Skeletal muscle cell (primary cell): ENCODE measurements at regions not wholly inside any gene's neighbourhood (a gene's known extent, or its start where the extent isn't known, plus 50 kb on each side); places are given as distances from the start of the nearest gene placed in this dataset.
"Not testable (repeated sequence)": the region's sequence is repeated elsewhere in the genome, so short reads cannot be mapped to it uniquely, and the experiment has no call there.

Experiments
- DNase-seq: peaks from one replicate; pipeline ENCODE4 v3.0.0-alpha.2; 2010; ENCODE audit warnings: low read depth
- H3K4me3 ChIP-seq: 2 replicates; pipeline ENCODE4 v1.5.1; 2011; ENCODE audit warnings: low read depth, mild to moderate bottlenecking, control low read depth, low read length, moderate library complexity

DNA sequence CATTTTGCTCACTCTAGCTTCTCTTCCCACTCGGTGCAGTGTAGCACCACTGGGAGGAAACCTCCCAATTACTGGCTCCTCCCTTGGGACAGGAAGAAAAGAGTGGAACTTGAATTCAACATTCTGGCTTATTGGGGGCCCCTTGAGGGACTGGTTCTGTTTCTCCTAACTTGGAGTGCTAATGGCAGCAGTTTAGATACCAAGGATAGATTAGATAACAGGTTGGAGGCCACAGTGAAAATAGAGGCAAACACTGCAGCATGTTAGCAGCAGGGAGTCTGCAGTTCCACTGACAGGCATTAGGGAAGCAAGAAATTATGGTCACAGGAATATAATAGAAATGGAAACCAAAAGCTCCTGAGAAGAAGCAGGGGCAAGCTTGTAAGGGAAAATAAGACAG, 322.0 kb downstream of the ABCC12 start:
- no peak for DNase-seq
- no peak overlapping the region for H3K4me3 ChIP-seq

DNA sequence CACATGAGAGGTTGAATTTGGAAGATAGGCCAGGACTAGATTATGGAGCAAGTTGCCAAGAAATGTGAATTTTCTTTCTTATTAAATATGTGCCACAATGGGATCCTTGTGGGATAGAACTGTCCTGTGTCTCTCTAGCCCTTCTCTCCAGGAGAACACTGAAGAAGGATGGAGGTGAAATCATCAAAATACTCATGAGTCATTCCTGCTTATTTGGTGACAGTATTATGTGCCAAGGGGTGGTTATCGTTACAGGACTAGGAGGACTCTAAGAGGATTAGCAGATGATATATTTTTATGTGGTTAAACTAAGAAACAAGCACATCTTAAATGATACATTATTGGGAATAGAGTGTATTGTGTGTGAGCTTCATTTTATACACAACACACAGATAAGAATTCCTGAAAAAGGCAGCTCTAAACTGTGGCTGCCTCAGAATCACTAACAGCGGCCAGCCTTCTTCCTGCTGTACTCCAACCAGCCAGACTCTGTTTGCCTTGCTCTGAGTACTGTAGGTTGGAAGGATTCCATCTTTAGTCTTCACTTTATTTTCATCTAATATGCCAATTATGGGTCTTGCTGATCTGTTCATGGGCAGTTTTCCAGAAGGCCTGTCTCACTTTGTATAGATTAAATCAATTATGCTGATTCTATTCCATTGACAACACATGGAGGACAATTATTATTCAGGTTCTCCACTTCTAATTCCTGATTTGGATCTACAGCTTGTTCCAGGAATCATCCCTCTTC, 325.8 kb downstream of the ABCC12 start:
- no peak overlapping the region for H3K4me3 ChIP-seq
- DNase-seq = no peak

DNA sequence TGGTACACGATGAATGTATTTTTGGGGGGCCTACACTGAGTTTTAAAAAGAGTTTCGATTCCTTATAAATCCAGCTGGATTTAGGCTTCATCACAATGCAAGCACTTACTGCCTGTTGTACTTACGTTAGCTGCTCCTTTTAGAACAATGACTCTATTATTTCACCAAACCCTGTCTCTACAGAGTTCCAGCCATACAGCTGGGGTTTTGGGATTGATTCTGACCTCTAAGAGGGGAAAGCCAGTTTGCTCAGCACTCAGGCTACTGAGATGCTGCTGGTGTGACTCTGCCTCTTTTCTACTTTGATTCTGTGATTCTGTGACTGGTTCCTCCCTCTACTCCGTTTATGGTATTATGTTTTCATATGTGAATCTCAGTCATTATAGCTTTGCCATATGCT, 329.7 kb downstream of the ABCC12 start:
- no peak for DNase-seq
- H3K4me3 ChIP-seq = no peak overlapping the region

DNA sequence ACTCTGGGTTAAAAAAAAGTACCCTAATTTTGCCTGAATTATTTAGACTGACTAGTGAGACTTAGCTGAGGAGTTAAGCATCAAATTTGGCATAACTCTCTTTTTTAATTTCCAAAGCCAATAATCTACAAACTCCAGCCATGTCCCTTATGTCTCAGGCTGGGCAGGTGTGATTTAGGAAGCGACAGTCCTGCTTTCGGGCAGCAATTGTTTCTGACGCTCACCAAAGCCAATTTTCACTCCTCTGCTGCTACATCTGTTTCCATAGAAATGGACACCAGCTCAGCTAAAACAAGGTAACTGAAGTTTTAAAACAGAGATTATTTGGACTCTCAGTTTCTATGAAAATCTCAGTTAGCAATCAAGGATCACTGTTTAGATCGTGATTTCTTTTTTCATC, 338.7 kb downstream of the ABCC12 start:
- no peak for DNase-seq
- H3K4me3 ChIP-seq = no peak overlapping the region

DNA sequence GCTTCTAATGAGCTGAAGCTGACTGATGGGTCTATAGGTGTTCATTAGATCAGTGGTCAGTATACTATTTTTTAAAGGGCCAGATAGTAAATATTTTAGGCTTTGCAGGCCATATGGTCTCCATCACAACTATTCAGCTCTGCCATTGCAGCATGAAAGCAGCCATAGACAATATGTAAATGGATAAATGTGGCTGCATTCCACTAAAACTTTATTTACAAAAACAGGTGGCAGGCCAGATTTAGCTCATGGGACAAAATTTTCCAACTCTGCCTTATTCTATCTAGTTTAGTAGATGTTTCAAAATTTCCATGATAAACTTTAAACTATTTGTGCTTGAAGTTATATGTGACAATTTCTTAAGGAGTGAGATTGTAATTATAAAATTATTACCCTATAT, 339.3 kb downstream of the ABCC12 start:
- DNase-seq = no peak
- no peak overlapping the region for H3K4me3 ChIP-seq

DNA sequence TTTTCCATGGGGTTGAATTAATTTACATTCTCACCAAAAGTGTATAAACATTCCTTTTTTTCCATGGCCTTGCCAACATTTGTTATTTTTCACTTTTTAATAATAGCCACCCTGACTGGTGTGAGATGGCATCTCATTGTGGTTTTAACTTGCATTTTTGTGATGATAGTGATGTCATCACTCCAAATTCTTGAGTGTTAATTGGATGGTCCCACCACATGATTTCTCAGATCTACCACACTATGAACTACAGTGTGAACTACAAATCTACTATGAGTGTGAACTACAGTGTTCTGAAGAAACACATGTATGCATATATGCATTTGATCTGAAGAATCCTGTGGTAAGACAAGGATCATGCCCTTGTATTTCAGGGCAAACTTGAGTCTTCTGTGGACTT, 340.1 kb downstream of the ABCC12 start:
- no peak overlapping the region for H3K4me3 ChIP-seq
- DNase-seq = no peak

DNA sequence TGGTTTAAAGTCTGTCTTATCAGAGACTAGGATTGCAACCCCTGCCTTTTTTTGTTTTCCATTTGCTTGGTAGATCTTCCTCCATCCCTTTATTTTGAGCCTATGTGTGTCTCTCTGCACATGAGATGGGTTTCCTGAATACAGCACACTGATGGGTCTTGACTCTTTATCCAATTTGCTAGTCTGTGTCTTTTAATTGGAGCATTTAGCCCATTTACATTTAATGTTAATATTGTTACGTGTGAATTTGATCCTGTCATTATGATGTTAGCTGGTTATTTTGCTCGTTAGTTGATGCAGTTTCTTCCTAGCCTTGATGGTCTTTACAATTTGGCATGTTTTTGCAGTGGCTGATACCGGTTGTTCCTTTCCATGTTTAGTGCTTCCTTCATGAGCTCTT, 344.0 kb downstream of the ABCC12 start:
- H3K4me3 ChIP-seq, DNase-seq: not testable (repeated sequence)

DNA sequence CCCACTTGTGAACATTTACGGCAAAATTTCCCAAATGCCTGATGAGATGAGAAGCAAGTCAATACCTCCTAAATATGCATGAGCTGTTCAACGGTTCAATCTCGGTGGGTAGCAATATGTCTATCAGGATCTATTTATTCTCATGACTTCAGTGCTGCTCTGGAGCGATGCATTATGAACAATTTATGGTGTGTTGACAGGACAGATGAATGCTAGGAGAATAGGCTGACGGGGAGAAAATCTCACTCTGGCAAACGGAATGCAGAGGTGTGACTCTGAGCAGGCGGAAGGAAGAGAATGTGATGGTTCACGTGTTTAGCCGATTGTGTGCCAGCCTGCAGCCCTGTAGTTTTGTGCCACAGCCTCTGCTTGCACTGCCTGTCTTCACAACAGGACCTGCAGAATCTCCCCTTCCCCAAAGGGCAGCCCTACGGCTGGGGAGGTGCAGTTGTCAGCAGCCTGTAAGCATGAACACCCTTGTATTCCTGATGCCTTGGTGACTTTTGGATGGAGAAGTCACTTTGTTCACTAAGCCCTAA, 345.2 kb downstream of the PHKB start:
- no peak overlapping the region for H3K4me3 ChIP-seq
- DNase-seq = no peak

DNA sequence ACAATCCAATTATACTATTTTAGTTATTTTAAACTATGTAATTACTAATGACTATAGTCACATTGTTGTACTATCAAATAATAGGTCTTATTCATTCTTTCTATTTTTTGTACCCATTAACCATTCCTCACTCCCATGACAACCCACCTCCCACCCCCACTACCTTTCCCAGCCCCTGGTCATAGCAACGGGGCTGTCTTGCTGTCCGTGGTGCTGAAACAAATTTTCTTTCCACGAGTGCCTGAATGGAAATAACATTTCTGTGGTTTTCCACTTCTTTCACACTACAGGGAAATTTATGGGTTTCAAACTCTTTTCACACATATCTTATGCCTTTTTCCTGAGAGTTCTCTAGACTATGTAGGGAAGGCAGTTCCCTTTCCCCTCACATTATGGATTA, 326.6 kb downstream of the PHKB start:
- H3K4me3 ChIP-seq = no peak overlapping the region
- DNase-seq = no peak

DNA sequence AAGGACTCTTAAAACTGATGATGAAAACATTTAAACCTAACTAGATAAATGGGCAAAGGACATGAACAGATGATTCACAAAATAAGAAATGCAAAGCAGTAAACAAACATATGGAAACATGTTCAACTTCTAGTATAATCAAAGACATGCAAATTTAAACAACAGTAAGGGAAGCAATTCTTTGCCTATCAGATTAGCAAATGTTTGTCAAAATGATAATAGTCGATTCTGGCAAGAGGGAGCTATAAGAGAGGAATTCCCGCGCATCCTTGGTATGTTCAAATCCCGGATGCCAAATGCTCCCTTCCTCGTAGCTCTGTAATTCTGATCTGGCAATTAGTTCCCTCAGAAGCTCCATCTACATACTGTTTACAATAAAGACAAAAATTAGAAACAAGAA, 320.5 kb downstream of the PHKB start:
- no peak for DNase-seq

DNA sequence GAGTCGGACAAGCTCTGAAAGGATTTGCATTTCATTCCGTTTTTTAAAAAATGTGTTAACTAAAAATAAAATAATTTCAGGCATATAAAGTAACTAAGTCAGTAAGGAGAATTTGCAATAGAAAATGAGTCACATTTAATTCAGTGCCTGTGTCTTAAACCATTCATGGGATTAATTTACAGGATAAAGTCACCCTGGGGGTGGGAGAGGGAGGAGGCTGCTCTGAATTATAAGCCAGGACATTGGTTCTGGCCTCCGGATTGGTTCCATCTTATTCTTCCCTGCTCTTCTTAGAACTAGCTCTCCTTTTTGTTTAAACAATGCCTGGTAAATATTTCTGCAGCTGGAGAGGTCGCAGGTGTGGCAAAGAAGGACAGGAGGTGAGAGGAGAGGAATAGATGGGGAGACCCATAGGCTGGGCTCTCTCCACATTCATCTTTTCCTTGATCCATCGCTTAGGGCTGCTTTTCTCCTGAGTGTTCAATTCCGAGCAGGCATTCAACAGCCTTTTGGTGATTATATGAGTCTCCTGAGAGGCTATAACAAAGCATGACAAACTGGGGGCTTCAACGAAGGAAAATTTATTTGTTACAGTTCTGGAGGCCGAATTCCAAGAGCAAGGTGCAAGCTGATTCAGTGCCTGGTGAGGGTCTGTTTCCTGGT, 319.2 kb downstream of the PHKB start:
- H3K4me3 ChIP-seq = no peak overlapping the region
- no peak for DNase-seq

More for the DNA sequence above, 320.5 kb downstream of the PHKB start:
- no peak overlapping the region for H3K4me3 ChIP-seq

DNA sequence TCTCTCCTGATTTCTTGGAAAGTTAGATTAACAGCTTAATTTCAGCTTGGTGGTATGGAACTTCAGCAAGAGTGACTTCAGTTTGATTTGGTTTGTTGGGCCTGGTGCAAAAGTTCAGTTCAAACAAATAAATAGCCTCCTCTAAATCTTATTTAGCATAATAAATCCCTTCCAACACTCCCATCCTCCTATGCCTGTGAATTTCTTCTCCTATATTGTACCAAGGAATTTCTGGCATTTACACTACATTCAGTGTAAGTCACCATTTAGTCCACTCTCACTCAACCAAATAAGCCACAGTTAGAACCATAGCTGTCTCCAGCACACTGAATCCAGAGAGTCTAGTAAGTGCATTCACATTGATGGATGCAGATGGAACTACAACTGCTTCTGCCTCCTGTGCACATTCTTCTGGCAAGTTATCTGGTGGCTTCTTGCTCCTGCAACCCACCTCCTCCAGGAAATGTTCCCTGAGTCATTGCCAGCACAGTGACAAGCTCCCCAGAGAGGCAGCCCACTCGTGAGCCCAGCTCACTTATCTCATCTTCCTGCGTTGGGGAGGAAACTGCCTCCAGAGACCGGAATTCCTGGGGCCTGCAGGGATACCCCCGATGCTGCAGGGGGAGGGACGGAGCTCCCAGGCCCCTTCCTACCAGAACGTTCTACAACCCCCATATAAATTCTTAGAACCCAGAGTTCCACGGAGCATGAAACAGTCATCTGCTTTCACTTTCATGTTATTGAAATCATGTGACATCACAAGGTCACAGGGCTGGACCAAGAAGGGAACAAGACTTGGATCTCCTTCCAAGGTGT, 318.3 kb downstream of the PHKB start:
- H3K4me3 ChIP-seq = peak overlapping the region; percentile 19
- no peak for DNase-seq

DNA sequence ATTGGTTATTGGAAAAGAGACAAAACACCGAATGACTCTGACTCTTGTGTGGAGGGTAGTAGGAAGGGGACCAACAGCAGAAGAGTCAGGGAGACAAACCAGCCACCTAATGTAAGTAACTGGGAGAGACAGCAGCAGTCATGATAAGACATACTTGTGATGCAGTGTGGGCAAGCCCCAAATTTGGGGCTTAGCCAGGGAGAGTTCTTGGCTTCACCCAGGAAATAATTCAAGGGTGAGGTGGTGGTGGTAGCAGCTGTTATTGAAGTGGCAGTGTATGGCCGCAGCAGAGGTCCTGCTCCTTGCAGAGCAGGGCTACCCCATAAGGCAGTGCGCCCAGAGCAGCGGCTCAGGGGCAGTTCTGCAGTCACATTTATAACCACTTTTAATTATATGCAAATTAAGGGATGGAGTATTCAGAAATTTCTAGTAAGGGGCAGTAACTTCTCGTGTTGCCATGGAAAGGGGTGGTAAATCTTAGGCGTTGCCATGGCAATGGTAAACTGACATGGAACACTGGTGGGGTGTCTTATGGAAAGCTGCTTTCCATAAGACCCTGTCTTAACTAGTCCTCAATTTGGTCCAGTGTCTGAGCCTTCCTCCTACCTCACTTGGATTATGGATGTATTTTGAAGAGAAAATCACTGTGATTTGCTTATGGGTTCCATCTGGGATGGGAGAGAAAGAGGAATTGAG, 317.1 kb downstream of the PHKB start:
- DNase-seq = no peak

DNA sequence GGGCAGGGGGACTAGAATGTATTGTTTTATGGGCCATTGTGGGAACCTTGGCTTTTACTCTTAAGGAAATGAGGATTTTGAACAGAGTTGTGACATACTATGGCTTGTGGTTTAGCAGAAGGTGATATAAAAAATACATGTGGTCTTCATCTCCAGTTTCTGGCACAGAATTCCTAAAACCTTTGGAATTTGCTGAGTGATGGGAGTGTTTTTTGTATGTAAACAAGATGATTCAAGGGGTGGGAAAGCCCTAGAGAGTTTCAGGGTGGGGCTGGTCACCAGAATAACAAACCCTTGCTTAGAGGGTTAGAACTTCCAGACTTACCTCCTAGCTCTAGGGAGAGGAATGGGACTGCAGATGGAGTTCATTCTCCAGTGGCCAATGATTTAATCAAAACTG, 316.1 kb downstream of the PHKB start:
- DNase-seq = peak; percentile 51
- no peak overlapping the region for H3K4me3 ChIP-seq

More for the DNA sequence above, 317.1 kb downstream of the PHKB start:
- no peak overlapping the region for H3K4me3 ChIP-seq

DNA sequence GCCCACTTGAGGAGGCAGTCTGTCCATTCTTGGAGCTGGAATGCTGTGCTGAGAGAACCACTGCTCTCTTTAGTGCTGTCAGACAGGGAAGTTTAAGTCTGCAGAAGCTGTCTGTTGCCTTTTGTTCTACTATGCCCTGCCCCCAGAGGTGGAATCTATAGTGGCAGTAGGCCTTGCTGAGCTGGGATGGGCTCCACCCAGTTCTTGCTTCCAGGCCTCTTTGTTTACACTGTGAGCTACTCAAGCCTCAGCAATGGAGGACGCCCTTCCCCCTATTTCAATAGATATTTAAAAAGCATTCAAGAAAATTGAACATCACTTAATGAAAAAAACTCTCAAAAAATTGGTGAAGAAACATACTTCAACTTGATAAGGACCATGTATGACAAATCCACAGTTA, 313.5 kb downstream of the PHKB start:
- peak; percentile 28 for DNase-seq

DNA sequence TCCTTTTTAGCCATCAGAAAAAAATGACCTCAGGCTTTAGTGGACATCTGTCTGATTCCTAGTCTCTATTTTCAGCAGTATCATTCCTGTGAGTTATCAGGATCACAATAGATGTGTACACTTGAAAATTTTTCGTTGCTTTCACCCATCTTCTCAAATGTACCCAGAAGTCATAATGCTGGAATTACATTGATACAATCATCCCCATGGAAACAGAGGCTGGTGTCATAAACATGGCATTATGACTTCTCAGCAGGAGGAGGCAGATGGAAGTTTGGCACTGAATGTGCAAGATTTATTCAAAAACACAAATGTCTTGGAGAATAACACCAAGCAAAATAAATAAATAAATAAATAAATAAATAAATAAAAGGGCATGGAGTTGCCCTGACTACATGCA, 292.5 kb downstream of the PHKB start:
- H3K4me3 ChIP-seq = no peak overlapping the region
- DNase-seq = no peak

More for the DNA sequence above, 313.5 kb downstream of the PHKB start:
- no peak overlapping the region for H3K4me3 ChIP-seq
